ENCODE measurements at regions not wholly inside any gene's neighbourhood (a gene's known extent, or its start where the extent isn't known, plus 50 kb on each side); places are given as distances from the start of the nearest gene placed in this dataset.

- TF ChIP-seq POLR2A (IDR thresholded peaks at IDR 0.05; ENCODE audit: low read depth, low read length) (no peak), POLR2AphosphoS5 (IDR thresholded peaks at IDR 0.05; ENCODE audit: low read depth, low read length) (no peak), TAF1 (IDR thresholded peaks at IDR 0.05; ENCODE audit: low read depth, low read length) (no peak), PAX5 (IDR thresholded peaks at IDR 0.05; ENCODE audit: insufficient read depth, low read length, severe bottlenecking) (no peak)
Measured at GRCh38 chr19:32246006-32246405, 99.4 kb upstream of the ZNF507 start.
